Thoracic aorta (tissue), 2 donors: ENCODE measurements at regions not wholly inside any gene's neighbourhood (a gene's known extent, or its start where the extent isn't known, plus 50 kb on each side); places are given as distances from the start of the nearest gene placed in this dataset.
"Not testable (repeated sequence)": the region's sequence is repeated elsewhere in the genome, so short reads cannot be mapped to it uniquely, and the experiment has no call there.

ENCODE experiments used
- ATAC-seq: fragments of 150-250 bp; one replicate; pipeline ENCODE4 v1.8.0; 2017; ENCODE audit warnings: low read depth; ENCODE audit not compliant: insufficient number of reproducible peaks, low FRiP score
- DNase-seq: peaks from one replicate; pipeline ENCODE4 v3.0.0-alpha.2; 2020; ENCODE audit warnings: low spot score
- H3K27ac ChIP-seq, 2 donors: fragments of 200-600 bp; sonication (generic); 1 replicate in 1 of 2; 2 replicates in 1 of 2; pipeline ENCODE4 v1.5.1; 2016; ENCODE audit warnings: mild to moderate bottlenecking in 2 of 2, moderate library complexity in 2 of 2
- H3K27me3 ChIP-seq: fragments of 200-600 bp; sonication (generic); replicated peaks from 2 replicates; pipeline ENCODE4 v1.6.0; 2016; ENCODE audit warnings: mild to moderate bottlenecking; ENCODE audit not compliant: insufficient read depth
- H3K36me3 ChIP-seq: fragments of 200-600 bp; sonication (generic); one replicate; pipeline ENCODE4 v1.5.1; 2016
- H3K4me1 ChIP-seq, 2 donors: fragments of 200-600 bp; sonication (generic); 1 replicate in 1 of 2; 2 replicates in 1 of 2; pipeline versions ENCODE4 v1.5.1 to v1.6.0; 2016; ENCODE audit warnings: low read depth in 2 of 2, mild to moderate bottlenecking in 1 of 2; ENCODE audit not compliant: control insufficient read depth in 1 of 2
- H3K4me3 ChIP-seq: fragments of 200-600 bp; sonication (generic); 2 replicates; pipeline ENCODE4 v1.5.1; 2016; ENCODE audit warnings: mild to moderate bottlenecking
- H3K9me3 ChIP-seq: fragments of 200-600 bp; sonication (generic); 2 replicates; pipeline ENCODE4 v1.5.1; 2016
- CTCF ChIP-seq: fragments of 200-600 bp; sonication (generic); IDR thresholded peaks from one replicate; pipeline ENCODE4 v1.5.1; 2019; ENCODE audit warnings: antibody characterized with exemption

- no peak overlapping the region for H3K4me3 ChIP-seq
- H3K4me1 ChIP-seq: no peaks in the 10 kb centered on the region
- DNase-seq (no peak), ATAC-seq (no peak)
- H3K36me3 ChIP-seq: no peaks in the 10 kb centered on the region
- no peaks in the 10 kb centered on the region for H3K9me3 ChIP-seq
- no peak for TF ChIP-seq CTCF
- H3K27ac ChIP-seq: no peak overlapping the region
- H3K27me3 ChIP-seq: no peaks in the 10 kb centered on the region
These were observed 796.6 kb upstream of the POU3F4 start for GRCh38 chrX:82711457-82711856.

- Histone ChIP-seq H3K27me3 (no peaks in the 10 kb centered on the region), H3K27ac (no peak overlapping the region), H3K36me3 (no peaks in the 10 kb centered on the region), H3K4me1 (no peaks in the 10 kb centered on the region), H3K4me3 (no peak overlapping the region), H3K9me3 (no peaks in the 10 kb centered on the region)
- DNase-seq: no peak
- ATAC-seq: no peak
- no peak for TF ChIP-seq CTCF
These were observed 786.2 kb upstream of the POU3F4 start for GRCh38 chrX:82721891-82722290.

GRCh38 chrX:82723806-82724205 lies 784.3 kb upstream of the POU3F4 start:
- no peak for ATAC-seq
- Histone ChIP-seq H3K27ac (no peak overlapping the region), H3K4me3 (no peak overlapping the region), H3K36me3 (no peaks in the 10 kb centered on the region), H3K27me3 (no peaks in the 10 kb centered on the region), H3K4me1 (no peaks in the 10 kb centered on the region), H3K9me3 (no peaks in the 10 kb centered on the region)
- no peak for TF ChIP-seq CTCF
- no peak for DNase-seq

- DNase-seq, H3K9me3 ChIP-seq, H3K36me3 ChIP-seq, H3K4me1 ChIP-seq, ATAC-seq, H3K4me3 ChIP-seq, H3K27me3 ChIP-seq, H3K27ac ChIP-seq: not testable (repeated sequence)
These were observed 780.7 kb upstream of the POU3F4 start for GRCh38 chrX:82727436-82727835.

GRCh38 chrX:82732861-82733260 lies 775.2 kb upstream of the POU3F4 start:
- ATAC-seq (no peak), DNase-seq (no peak)
- H3K27me3 ChIP-seq: no peaks in the 10 kb centered on the region
- TF ChIP-seq CTCF: no peak
- H3K36me3 ChIP-seq: no peaks in the 10 kb centered on the region
- no peaks in the 10 kb centered on the region for H3K9me3 ChIP-seq
- no peak overlapping the region for H3K4me3 ChIP-seq
- no peak overlapping the region for H3K27ac ChIP-seq
- H3K4me1 ChIP-seq: no peaks in the 10 kb centered on the region

GRCh38 chrX:82734140-82734539 lies 774.0 kb upstream of the POU3F4 start:
- H3K4me3 ChIP-seq: no peak overlapping the region
- no peaks in the 10 kb centered on the region for H3K27me3 ChIP-seq
- ATAC-seq (no peak), DNase-seq (no peak)
- no peaks in the 10 kb centered on the region for H3K36me3 ChIP-seq
- H3K9me3 ChIP-seq: no peaks in the 10 kb centered on the region
- no peak for TF ChIP-seq CTCF
- H3K4me1 ChIP-seq: no peaks in the 10 kb centered on the region
- no peak overlapping the region for H3K27ac ChIP-seq

- DNase-seq: not testable (repeated sequence)
These were observed 769.8 kb upstream of the POU3F4 start for GRCh38 chrX:82738313-82738712.

More at GRCh38 chrX:82738313-82738712, 769.8 kb upstream of the POU3F4 start:
- not testable (repeated sequence) for H3K36me3 ChIP-seq, ATAC-seq, H3K27me3 ChIP-seq, H3K27ac ChIP-seq, H3K4me3 ChIP-seq, H3K9me3 ChIP-seq, H3K4me1 ChIP-seq
